Astrocyte (in vitro differentiated cells and primary cell): ENCODE measurements at regions not wholly inside any gene's neighbourhood (a gene's known extent, or its start where the extent isn't known, plus 50 kb on each side); places are given as distances from the start of the nearest gene placed in this dataset.
"Not testable (repeated sequence)": the region's sequence is repeated elsewhere in the genome, so short reads cannot be mapped to it uniquely, and the experiment has no call there.

Experiments used
- CTCF ChIP-seq: IDR thresholded peaks from 2 replicates; pipeline ENCODE4 v1.5.1; 2011; ENCODE audit warnings: low read depth, mild to moderate bottlenecking, inconsistent platforms, low read length, moderate library complexity; ENCODE audit not compliant: insufficient read depth
- EZH2 ChIP-seq: IDR thresholded peaks from 2 replicates; pipeline ENCODE4 v1.6.1; 2012; ENCODE audit warnings: mild to moderate bottlenecking, low read length, inconsistent platforms; ENCODE audit not compliant: insufficient read depth

- TF ChIP-seq CTCF, EZH2: not testable (repeated sequence)
Measured at GRCh38 chr16:29159603-29160002, 174.8 kb downstream of the LAT start.
